Brain microvascular endothelial cell (primary cell): ENCODE measurements at regions not wholly inside any gene's neighbourhood (a gene's known extent, or its start where the extent isn't known, plus 50 kb on each side); places are given as distances from the start of the nearest gene placed in this dataset.

Experiments used
- DNase-seq: peaks from one replicate; pipeline ENCODE4 v3.0.0-alpha.2; 2020
- H3K27ac ChIP-seq: fragments of 250-450 bp; sonication (Bioruptor Pico); 2 replicates; pipeline ENCODE4 v1.5.1; 2020; ENCODE audit warnings: mild to moderate bottlenecking, moderate library complexity
- H3K27me3 ChIP-seq: fragments of 250-450 bp; sonication (Bioruptor Pico); replicated peaks from 2 replicates; pipeline ENCODE4 v1.5.1; 2020; ENCODE audit warnings: mild to moderate bottlenecking
- H3K36me3 ChIP-seq: fragments of 250-450 bp; sonication (Bioruptor Pico); replicated peaks from 2 replicates; pipeline ENCODE4 v1.5.1; 2020; ENCODE audit warnings: mild to moderate bottlenecking
- H3K4me3 ChIP-seq: 2 replicates; pipeline ENCODE4 v1.5.1; 2011; ENCODE audit warnings: low read depth, mild to moderate bottlenecking, control low read depth, low read length, moderate library complexity
- CTCF ChIP-seq: IDR thresholded peaks from 2 replicates; pipeline ENCODE4 v1.5.1; 2011; ENCODE audit warnings: low read depth, mild to moderate bottlenecking, moderate library complexity, low read length, control low read depth, inconsistent platforms; ENCODE audit errors: missing control alignments
- in situ Hi-C: cut with HindIII; loops from 2 replicates; pipeline ENCODE4 v1.10.0; 2017; ENCODE audit warnings: low sequenced_read_pairs, low pct_ligation_motif_present

GRCh38 chr5:115456539-115457040 is 88.0 kb downstream of the FEM1C start:
- DNase-seq, result no peak
- no peak overlapping the region for H3K4me3 ChIP-seq
- H3K36me3 ChIP-seq, result no peaks in the 10 kb centered on the region
- TF ChIP-seq CTCF, result no peak
- in situ Hi-C loops, result no loop called here
- no peaks in the 10 kb centered on the region for H3K27me3 ChIP-seq
- H3K27ac ChIP-seq, result peak overlapping the region; percentile 85

DNA sequence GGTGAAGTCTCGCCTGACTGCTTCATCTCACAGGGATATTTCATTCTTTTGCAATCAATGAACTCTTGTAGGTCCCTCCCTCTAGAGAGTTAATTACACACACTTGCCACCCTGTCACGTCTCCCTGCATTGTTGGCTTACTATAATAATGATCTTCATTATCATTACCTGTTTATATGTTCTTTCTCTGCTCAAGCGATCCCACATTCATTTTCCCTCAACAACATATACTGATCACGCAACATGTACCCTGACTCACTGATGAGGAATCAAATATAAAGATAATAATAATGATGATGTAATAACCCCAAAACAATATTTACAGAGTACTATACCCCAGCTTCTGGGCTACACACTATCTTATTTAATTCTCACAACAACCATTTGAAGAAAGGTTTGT is 88.5 kb downstream of the FEM1C start:
- Histone ChIP-seq H3K27ac (peak overlapping the region; percentile 85), H3K36me3 (no peaks in the 10 kb centered on the region), H3K27me3 (no peaks in the 10 kb centered on the region), H3K4me3 (no peak overlapping the region)
- TF ChIP-seq CTCF, result no peak
- in situ Hi-C loops, result no loop called here
- no peak for DNase-seq

- H3K36me3 ChIP-seq, result no peaks in the 10 kb centered on the region
- peak overlapping the region; percentile 85 for H3K27ac ChIP-seq
- no peak overlapping the region for H3K4me3 ChIP-seq
- in situ Hi-C loops, result no loop called here
- no peak for TF ChIP-seq CTCF
- peak; percentile 89 for DNase-seq
- no peaks in the 10 kb centered on the region for H3K27me3 ChIP-seq
Measured at GRCh38 chr5:115455301-115455707, 89.3 kb downstream of the FEM1C start.

- no peak for DNase-seq
- Histone ChIP-seq H3K27ac (no peak overlapping the region), H3K4me3 (no peak overlapping the region), H3K27me3 (no peaks in the 10 kb centered on the region), H3K36me3 (no peaks in the 10 kb centered on the region)
- in situ Hi-C loops, result no loop called here
- TF ChIP-seq CTCF, result no peak
Measured at GRCh38 chr5:115453391-115454095, 91.0 kb downstream of the FEM1C start.

DNA sequence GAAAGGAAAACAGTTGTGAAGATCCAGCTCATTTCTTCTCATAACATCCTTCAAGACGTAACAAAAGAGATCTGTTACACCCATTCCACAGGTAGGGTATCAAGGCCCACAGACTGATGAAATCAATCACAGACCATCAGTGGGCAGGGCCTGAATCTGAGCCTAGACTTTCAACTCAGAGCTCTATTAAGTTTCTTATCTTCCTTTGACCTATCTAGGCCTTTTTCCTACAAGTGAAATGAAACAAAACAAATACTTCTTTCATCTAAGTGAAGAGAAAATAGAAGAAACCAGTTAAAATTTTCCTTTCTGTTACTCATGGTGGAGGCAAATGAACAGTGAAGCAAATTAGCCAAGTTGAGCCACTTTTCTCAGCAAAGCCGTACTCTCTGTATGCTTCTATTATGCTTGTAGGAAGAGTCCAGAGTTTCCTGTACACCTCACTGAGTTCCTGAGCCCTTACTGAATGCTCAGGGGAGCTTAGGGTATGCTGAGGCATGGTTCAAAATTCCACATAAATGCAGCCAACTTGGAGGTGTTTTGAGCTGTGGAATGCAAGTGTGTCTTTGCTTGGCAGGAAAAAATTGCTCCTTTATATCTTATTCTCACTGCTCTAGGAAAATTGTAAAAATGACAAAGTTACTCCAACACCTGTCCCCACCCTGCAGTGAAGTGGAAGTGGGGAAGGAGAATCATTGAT is 91.9 kb downstream of the FEM1C start:
- in situ Hi-C loops, result no loop called here
- Histone ChIP-seq H3K4me3 (no peak overlapping the region), H3K27ac (no peak overlapping the region), H3K27me3 (no peaks in the 10 kb centered on the region), H3K36me3 (no peaks in the 10 kb centered on the region)
- DNase-seq, result no peak
- TF ChIP-seq CTCF, result no peak
